ENCODE measurements at regions not wholly inside any gene's neighbourhood (a gene's known extent, or its start where the extent isn't known, plus 50 kb on each side); places are given as distances from the start of the nearest gene placed in this dataset.

GRCh38 chr6:168981187-168981586 is 272.5 kb downstream of the THBS2 start:
- no peak overlapping the region for H3K4me3 ChIP-seq
- no peak for DNase-seq
- no peaks in the 10 kb centered on the region for H3K4me1 ChIP-seq
- H3K27ac ChIP-seq, result no peak overlapping the region
- TF ChIP-seq POLR2A (IDR thresholded peaks at IDR 0.05) (no peak), CTCF (IDR thresholded peaks at IDR 0.05) (no peak)
- H3K9me3 ChIP-seq, result peaks cover 0 to 16% of the 10 kb centered on the region in 2 donors
- intact Hi-C loops (cut with DNase I; ENCODE audit: low total_unique reads), result no loop called here
- H3K36me3 ChIP-seq, result no peaks in the 10 kb centered on the region
- H3K27me3 ChIP-seq, result no peaks in the 10 kb centered on the region

- Histone ChIP-seq H3K9me3 (peaks cover 0 to 16% of the 10 kb centered on the region in 2 donors), H3K27ac (no peak overlapping the region), H3K4me1 (no peaks in the 10 kb centered on the region), H3K27me3 (no peaks in the 10 kb centered on the region), H3K4me3 (no peak overlapping the region), H3K36me3 (no peaks in the 10 kb centered on the region)
- DNase-seq, result no peak
- intact Hi-C loops (cut with DNase I; ENCODE audit: low total_unique reads), result no loop called here
- TF ChIP-seq POLR2A (IDR thresholded peaks at IDR 0.05), result no peak
Observed at GRCh38 chr6:168979254-168979653, 274.4 kb downstream of the THBS2 start.

GRCh38 chr6:168972128-168972527 is 281.5 kb downstream of the THBS2 start:
- intact Hi-C loops (cut with DNase I; ENCODE audit: low total_unique reads), result no loop called here
- TF ChIP-seq CTCF (IDR thresholded peaks at IDR 0.05), result no peak
- no peak for TF ChIP-seq POLR2A (IDR thresholded peaks at IDR 0.05)

GRCh38 chr6:168971549-168971948 is 282.1 kb downstream of the THBS2 start:
- Histone ChIP-seq H3K27ac (no peak overlapping the region), H3K4me3 (no peak overlapping the region), H3K36me3 (no peaks in the 10 kb centered on the region), H3K27me3 (no peaks in the 10 kb centered on the region), H3K9me3 (no peaks in the 10 kb centered on the region), H3K4me1 (no peaks in the 10 kb centered on the region)
- DNase-seq, result no peak
- no peak for TF ChIP-seq CTCF (IDR thresholded peaks at IDR 0.05)
- no peak for TF ChIP-seq POLR2A (IDR thresholded peaks at IDR 0.05)
- intact Hi-C loops (cut with DNase I; ENCODE audit: low total_unique reads), result no loop called here

More at GRCh38 chr6:168972128-168972527, 281.5 kb downstream of the THBS2 start:
- Histone ChIP-seq H3K27ac (no peak overlapping the region), H3K4me3 (no peak overlapping the region), H3K36me3 (no peaks in the 10 kb centered on the region), H3K9me3 (no peaks in the 10 kb centered on the region), H3K4me1 (no peaks in the 10 kb centered on the region), H3K27me3 (no peaks in the 10 kb centered on the region)
- no peak for DNase-seq

DNA sequence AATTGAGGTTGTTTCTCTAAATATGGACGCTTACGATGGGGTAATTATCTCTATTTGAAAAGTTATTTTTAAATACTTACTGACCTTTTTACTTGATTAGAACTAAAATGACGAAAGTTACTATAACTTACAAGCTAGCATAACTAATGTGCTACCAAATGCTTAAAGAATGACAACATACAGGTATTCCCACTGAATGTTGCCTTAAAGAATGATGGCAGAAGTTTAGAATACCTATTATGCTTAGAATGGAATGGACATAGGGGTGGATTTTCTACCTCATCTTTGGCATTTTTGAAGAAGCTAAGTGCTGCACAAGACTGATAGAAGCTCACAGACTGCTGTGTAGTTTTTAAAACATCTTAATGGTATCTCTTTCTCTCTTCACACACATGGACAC is 284.8 kb downstream of the THBS2 start:
- no peaks in the 10 kb centered on the region for H3K4me1 ChIP-seq
- no peaks in the 10 kb centered on the region for H3K27me3 ChIP-seq
- H3K36me3 ChIP-seq, result no peaks in the 10 kb centered on the region
- H3K4me3 ChIP-seq, result no peak overlapping the region
- H3K27ac ChIP-seq, result no peak overlapping the region
- DNase-seq, result no peak
- TF ChIP-seq POLR2A (IDR thresholded peaks at IDR 0.05) (no peak), CTCF (IDR thresholded peaks at IDR 0.05) (no peak)
- intact Hi-C loops (cut with DNase I; ENCODE audit: low total_unique reads), result no loop called here
- H3K9me3 ChIP-seq, result no peaks in the 10 kb centered on the region

- Histone ChIP-seq H3K4me1 (no peaks in the 10 kb centered on the region), H3K9me3 (no peaks in the 10 kb centered on the region), H3K4me3 (no peak overlapping the region), H3K27ac (no peak overlapping the region), H3K27me3 (no peaks in the 10 kb centered on the region), H3K36me3 (no peaks in the 10 kb centered on the region)
- peak; percentile 55 for DNase-seq
- intact Hi-C loops (cut with DNase I; ENCODE audit: low total_unique reads), result no loop called here
- TF ChIP-seq POLR2A (IDR thresholded peaks at IDR 0.05) (no peak), CTCF (IDR thresholded peaks at IDR 0.05) (no peak)
Observed at GRCh38 chr6:168968228-168968627, 285.4 kb downstream of the THBS2 start.
